Brain microvascular endothelial cell (primary cell): ENCODE measurements at regions not wholly inside any gene's neighbourhood (a gene's known extent, or its start where the extent isn't known, plus 50 kb on each side); places are given as distances from the start of the nearest gene placed in this dataset.
"Not testable (repeated sequence)": the region's sequence is repeated elsewhere in the genome, so short reads cannot be mapped to it uniquely, and the experiment has no call there.

Experiments used
- DNase-seq: peaks from one replicate; pipeline ENCODE4 v3.0.0-alpha.2; 2020
- H3K27ac ChIP-seq: fragments of 250-450 bp; sonication (Bioruptor Pico); 2 replicates; pipeline ENCODE4 v1.5.1; 2020; ENCODE audit warnings: mild to moderate bottlenecking, moderate library complexity
- H3K27me3 ChIP-seq: fragments of 250-450 bp; sonication (Bioruptor Pico); replicated peaks from 2 replicates; pipeline ENCODE4 v1.5.1; 2020; ENCODE audit warnings: mild to moderate bottlenecking
- H3K36me3 ChIP-seq: fragments of 250-450 bp; sonication (Bioruptor Pico); replicated peaks from 2 replicates; pipeline ENCODE4 v1.5.1; 2020; ENCODE audit warnings: mild to moderate bottlenecking
- H3K4me3 ChIP-seq: 2 replicates; pipeline ENCODE4 v1.5.1; 2011; ENCODE audit warnings: low read depth, mild to moderate bottlenecking, control low read depth, low read length, moderate library complexity
- in situ Hi-C: cut with HindIII; loops from 2 replicates; pipeline ENCODE4 v1.10.0; 2017; ENCODE audit warnings: low sequenced_read_pairs, low pct_ligation_motif_present
- TF ChIP-seq, protein P1 (sequence below): IDR thresholded peaks from 2 replicates; pipeline ENCODE4 v1.5.1; 2011; ENCODE audit warnings: low read depth, mild to moderate bottlenecking, moderate library complexity, low read length, control low read depth, inconsistent platforms; ENCODE audit errors: missing control alignments

DNA sequence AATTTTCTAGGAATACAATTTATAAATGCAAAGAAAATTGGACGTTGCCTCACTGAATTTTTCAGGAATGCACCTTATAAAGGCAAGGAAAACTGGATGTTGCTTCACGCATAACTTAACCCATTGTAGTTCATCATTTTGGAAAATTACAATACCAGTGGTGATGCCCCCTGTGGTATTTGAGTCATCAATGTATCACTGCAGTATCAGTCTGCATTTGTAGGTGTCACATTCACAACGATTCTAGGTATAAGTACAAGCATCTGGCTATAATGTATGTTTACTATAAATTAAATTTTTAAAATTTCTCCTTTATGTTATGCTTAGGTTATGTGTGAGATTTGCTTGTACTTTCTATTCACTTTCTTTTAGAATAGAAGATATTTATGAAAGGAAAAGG, 55.9 kb upstream of the KIF2A start:
- H3K27me3 ChIP-seq, H3K27ac ChIP-seq, in situ Hi-C loops, DNase-seq, H3K4me3 ChIP-seq, H3K36me3 ChIP-seq: not testable (repeated sequence)

DNA sequence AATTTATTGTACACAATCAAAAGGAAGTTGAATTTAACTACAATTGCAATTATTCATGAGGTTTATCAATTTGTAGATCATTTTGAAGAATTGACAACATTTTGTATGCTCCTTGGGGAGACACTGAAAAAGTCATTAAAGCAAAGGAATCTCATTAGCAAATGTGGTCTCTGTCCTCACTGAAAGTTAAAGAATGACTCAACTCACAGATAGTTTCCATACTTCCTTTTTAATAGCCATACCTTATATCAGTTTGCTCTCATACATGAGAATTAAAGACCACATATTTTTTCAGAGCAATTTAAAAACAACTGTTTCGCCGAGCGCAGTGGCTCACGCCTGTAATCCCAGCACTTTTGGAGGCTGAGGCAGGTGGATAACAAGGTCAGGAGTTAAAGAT, 55.1 kb upstream of the KIF2A start:
- H3K36me3 ChIP-seq, H3K27me3 ChIP-seq, H3K4me3 ChIP-seq, H3K27ac ChIP-seq, in situ Hi-C loops, DNase-seq: not testable (repeated sequence)

DNA sequence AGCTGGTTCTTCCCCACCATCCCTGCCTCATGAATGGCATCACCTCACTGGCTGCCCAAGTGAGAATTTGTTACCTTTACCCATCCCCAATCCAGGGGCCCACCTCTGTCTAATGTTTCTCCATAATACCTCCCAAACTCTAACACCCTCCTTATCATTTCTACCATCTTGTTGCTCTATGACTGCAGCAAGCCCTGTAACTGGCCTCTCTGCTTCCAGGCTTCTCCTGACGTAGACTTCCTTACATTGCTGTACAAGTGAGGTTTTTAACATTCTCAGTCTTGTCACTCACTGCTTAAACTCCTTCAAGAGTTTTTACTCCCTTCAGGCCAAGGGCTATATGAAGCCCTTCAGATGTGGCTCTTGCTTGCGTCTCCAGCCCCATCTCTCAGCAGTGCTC, 53.5 kb upstream of the KIF2A start:
- H3K27me3 ChIP-seq, in situ Hi-C loops, DNase-seq, H3K4me3 ChIP-seq, H3K27ac ChIP-seq, H3K36me3 ChIP-seq: not testable (repeated sequence)

DNA sequence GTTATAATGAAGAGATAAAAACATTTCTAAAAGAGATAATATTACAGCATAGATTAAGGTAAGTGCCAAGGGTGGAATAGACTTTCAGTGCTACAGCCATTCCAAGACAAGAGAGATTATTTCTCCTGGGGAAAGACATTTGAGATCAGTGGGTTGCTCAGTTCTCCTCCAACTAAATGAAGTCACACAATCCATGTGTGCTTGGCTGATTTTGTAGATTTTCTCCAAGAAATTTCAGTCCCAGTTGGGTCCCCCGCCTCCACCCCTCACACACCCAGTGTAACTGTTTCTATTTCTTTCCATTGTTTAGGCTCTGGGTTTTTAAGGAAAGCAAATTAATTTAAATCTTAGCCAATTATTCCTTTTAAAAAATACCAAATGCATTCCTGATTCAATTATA, 50.5 kb upstream of the KIF2A start:
- H3K27me3 ChIP-seq, H3K27ac ChIP-seq, H3K36me3 ChIP-seq, in situ Hi-C loops, DNase-seq, H3K4me3 ChIP-seq: not testable (repeated sequence)

DNA sequence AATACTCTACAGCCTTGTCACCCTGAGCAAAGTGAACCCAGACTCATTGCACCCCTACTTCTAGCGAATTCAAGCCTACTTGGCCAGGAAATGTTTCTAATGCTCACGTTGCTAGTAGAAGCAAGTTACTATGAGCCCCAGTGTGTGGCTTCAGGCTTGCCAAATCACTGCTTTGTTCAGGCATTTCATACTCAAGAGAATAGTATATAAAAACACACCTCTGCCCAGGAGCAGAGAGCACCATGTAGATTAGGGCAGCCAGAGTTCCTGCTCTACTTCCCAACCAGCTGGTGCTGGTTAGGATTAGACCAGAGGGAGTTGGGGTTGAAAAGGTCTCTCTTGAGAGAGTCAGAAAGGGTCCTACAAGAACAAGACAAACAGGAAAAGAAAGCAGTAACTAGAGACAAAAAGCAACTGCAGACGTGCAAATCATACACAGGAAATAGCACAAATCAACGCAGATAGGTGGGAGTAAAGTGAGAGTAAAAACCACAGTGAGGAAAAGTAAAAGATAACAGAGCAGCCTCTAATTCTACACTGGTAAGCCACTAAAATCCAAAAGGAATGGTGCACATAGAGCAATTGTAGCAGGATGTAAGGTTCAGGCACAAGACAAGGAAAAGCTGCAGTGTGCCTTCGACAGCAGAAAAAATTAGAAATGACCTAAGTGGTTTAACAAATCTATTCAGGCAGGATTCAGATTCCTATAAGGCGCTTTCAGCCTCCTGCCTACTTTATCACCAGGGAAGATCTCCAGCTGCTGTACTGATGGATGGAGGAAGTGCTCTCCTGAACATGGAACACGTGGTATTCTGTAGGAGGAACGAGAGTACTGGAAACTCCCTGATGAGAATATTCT, 49.6 kb upstream of the KIF2A start:
- Histone ChIP-seq H3K4me3 (no peak overlapping the region), H3K27ac (no peak overlapping the region), H3K27me3 (no peaks in the 10 kb centered on the region), H3K36me3 (no peaks in the 10 kb centered on the region)
- in situ Hi-C loops, result no loop called here
- TF ChIP-seq, protein P1, sequence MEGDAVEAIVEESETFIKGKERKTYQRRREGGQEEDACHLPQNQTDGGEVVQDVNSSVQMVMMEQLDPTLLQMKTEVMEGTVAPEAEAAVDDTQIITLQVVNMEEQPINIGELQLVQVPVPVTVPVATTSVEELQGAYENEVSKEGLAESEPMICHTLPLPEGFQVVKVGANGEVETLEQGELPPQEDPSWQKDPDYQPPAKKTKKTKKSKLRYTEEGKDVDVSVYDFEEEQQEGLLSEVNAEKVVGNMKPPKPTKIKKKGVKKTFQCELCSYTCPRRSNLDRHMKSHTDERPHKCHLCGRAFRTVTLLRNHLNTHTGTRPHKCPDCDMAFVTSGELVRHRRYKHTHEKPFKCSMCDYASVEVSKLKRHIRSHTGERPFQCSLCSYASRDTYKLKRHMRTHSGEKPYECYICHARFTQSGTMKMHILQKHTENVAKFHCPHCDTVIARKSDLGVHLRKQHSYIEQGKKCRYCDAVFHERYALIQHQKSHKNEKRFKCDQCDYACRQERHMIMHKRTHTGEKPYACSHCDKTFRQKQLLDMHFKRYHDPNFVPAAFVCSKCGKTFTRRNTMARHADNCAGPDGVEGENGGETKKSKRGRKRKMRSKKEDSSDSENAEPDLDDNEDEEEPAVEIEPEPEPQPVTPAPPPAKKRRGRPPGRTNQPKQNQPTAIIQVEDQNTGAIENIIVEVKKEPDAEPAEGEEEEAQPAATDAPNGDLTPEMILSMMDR, result no peak
- DNase-seq, result no peak
